Posterior cingulate gyrus (tissue), 11 donors: ENCODE measurements at regions not wholly inside any gene's neighbourhood (a gene's known extent, or its start where the extent isn't known, plus 50 kb on each side); places are given as distances from the start of the nearest gene placed in this dataset.

Source experiments
- DNase-seq, 10 donors: peaks; one replicate each; pipeline versions ENCODE4 v3.0.0 to v3.0.0-alpha.2; 2020 to 2021; ENCODE audit warnings: mixed read lengths in 3 of 10
- intact Hi-C: fragments of 100-400 bp; cut with DNase I; formaldehyde crosslinking; loops from one replicate; pipeline ENCODE4 v1.15.1; 2023

- intact Hi-C loops, result no loop called here
- DNase-seq, result no peak
These were observed 61.1 kb upstream of the FAM216B start for GRCh38 chr13:42720113-42720857.

- intact Hi-C loops, result no loop called here
- DNase-seq, result no peak
These were observed 60.5 kb upstream of the FAM216B start for GRCh38 chr13:42720858-42721219.

- no peak for DNase-seq
- intact Hi-C loops, result no loop called here
These were observed 58.4 kb upstream of the FAM216B start for GRCh38 chr13:42722883-42723539.

GRCh38 chr13:42728507-42729180, 52.7 kb upstream of the FAM216B start:
- intact Hi-C loops, result no loop called here
- no peak for DNase-seq

GRCh38 chr13:42729857-42730402, 51.5 kb upstream of the FAM216B start:
- intact Hi-C loops, result no loop called here
- DNase-seq, result no peak
